GM23338 (cell line): ENCODE measurements at regions not wholly inside any gene's neighbourhood (a gene's known extent, or its start where the extent isn't known, plus 50 kb on each side); places are given as distances from the start of the nearest gene placed in this dataset.

Source experiments
- ATAC-seq: fragments of 200-7000 bp; cut with Tn5 transposase; 3 replicates; pipeline ENCODE4 v1.9.1; 2020
- DNase-seq: peaks from one replicate; pipeline ENCODE4 v3.0.0-alpha.2; 2015; ENCODE audit warnings: low spot score
- H2AFZ ChIP-seq: fragments of 200-600 bp; sonication (generic); 2 replicates; pipeline ENCODE4 v1.8.0; 2016; ENCODE audit warnings: antibody characterized with exemption, mild to moderate bottlenecking, moderate library complexity
- H3F3A ChIP-seq: fragments of 200-600 bp; sonication (generic); replicated peaks from 2 replicates; pipeline ENCODE4 v1.8.0; 2017; ENCODE audit warnings: antibody characterized with exemption, mixed run types, low read depth
- H3K27ac ChIP-seq: fragments of 200-600 bp; sonication (generic); 2 replicates; pipeline ENCODE4 v1.6.1; 2016; ENCODE audit warnings: low read depth
- H3K27me3 ChIP-seq: fragments of 200-600 bp; sonication (generic); 2 replicates; pipeline ENCODE4 v1.8.0; 2016; ENCODE audit warnings: mild to moderate bottlenecking, mixed run types, moderate library complexity; ENCODE audit not compliant: insufficient read depth
- H3K36me3 ChIP-seq: fragments of 200-600 bp; sonication (generic); 2 replicates; pipeline ENCODE4 v1.8.0; 2016; ENCODE audit warnings: mild to moderate bottlenecking; ENCODE audit not compliant: insufficient read depth
- H3K4me1 ChIP-seq: fragments of 200-600 bp; sonication (generic); 2 replicates; pipeline ENCODE4 v1.8.0; 2016; ENCODE audit warnings: mild to moderate bottlenecking, moderate library complexity; ENCODE audit not compliant: insufficient read depth
- H3K4me2 ChIP-seq: fragments of 200-600 bp; sonication (generic); 2 replicates; pipeline ENCODE4 v1.7.1; 2017; ENCODE audit warnings: mixed run types
- H3K4me3 ChIP-seq: fragments of 200-600 bp; sonication (generic); 2 replicates; pipeline ENCODE4 v1.6.1; 2016; ENCODE audit warnings: mixed run types
- H3K79me2 ChIP-seq: fragments of 200-600 bp; sonication (generic); replicated peaks from 2 replicates; pipeline ENCODE4 v1.8.0; 2017; ENCODE audit warnings: mild to moderate bottlenecking; ENCODE audit not compliant: insufficient read depth
- H3K9me2 ChIP-seq: fragments of 200-600 bp; sonication (generic); 2 replicates; pipeline ENCODE4 v1.8.0; 2017; ENCODE audit not compliant: insufficient read depth
- H4K20me1 ChIP-seq: fragments of 200-600 bp; sonication (generic); replicated peaks from 2 replicates; pipeline ENCODE4 v1.8.0; 2017; ENCODE audit warnings: mild to moderate bottlenecking; ENCODE audit not compliant: insufficient read depth
- H3K27ac Mint-ChIP-seq: 2 replicates; pipeline ENCODE4 v1.8.0; 2020; ENCODE audit warnings: inconsistent platforms, mild to moderate bottlenecking, moderate library complexity, mixed read lengths
- H3K27me3 Mint-ChIP-seq: 3 replicates; pipeline ENCODE4 v1.8.0; 2022; ENCODE audit warnings: low read depth, mild to moderate bottlenecking, moderate library complexity, mixed read lengths, inconsistent platforms; ENCODE audit not compliant: insufficient read depth, poor library complexity
- H3K36me3 Mint-ChIP-seq: 3 replicates; pipeline ENCODE4 v1.8.0; 2021; ENCODE audit warnings: low read depth, mild to moderate bottlenecking, inconsistent platforms, moderate library complexity, mixed read lengths
- H3K4me1 Mint-ChIP-seq: 3 replicates; pipeline ENCODE4 v1.8.0; 2020; ENCODE audit warnings: mild to moderate bottlenecking, inconsistent platforms, mixed read lengths
- H3K4me3 Mint-ChIP-seq: 3 replicates; pipeline ENCODE4 v1.8.0; 2021; ENCODE audit warnings: moderate library complexity, mild to moderate bottlenecking, inconsistent platforms, mixed read lengths
- H3K9me3 Mint-ChIP-seq: 3 replicates; pipeline ENCODE4 v1.8.0; 2020; ENCODE audit warnings: moderate library complexity, mild to moderate bottlenecking, inconsistent platforms, mixed read lengths
- JUNB ChIP-seq: IDR thresholded peaks from one replicate; pipeline ENCODE4 v1.6.1; 2016; ENCODE audit warnings: antibody characterized with exemption; ENCODE audit not compliant: unreplicated experiment
- ZNF114 ChIP-seq: fragments of 250-450 bp; sonication (Bioruptor Pico); IDR thresholded peaks from 2 replicates; pipeline ENCODE4 v1.5.0; 2020; ENCODE audit warnings: mild to moderate bottlenecking, moderate library complexity
- ZNF462 ChIP-seq: fragments of 250-450 bp; sonication (Bioruptor Pico); IDR thresholded peaks from 2 replicates; pipeline ENCODE4 v1.5.0; 2020; ENCODE audit warnings: mild to moderate bottlenecking, moderate library complexity

GRCh38 chr15:97902140-97902780 is 58.2 kb upstream of the ARRDC4 start (continued):
- TF ChIP-seq ZNF114 (CRISPR knock-in tag): no peak

DNA sequence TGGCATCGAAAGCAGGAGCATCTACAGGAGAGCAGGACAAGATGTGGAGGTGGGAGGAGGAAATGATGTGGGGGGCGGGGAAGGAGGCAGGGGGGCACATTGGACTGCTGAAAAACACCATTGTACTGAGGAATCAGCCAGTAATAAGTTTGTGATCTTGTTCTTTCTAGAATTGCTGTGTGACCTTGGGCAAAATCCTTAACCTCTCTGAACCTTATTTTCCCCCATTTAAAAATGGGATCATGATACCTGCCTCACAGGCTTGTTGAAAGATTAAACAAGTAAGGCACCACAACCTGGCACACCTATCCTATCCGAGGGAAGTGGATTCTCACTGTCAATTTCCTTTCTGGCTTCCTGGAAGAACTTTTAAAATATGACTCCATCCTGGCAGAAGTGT is 56.9 kb upstream of the ARRDC4 start:
- H3K79me2 ChIP-seq: no peaks in the 10 kb centered on the region
- no peaks in the 10 kb centered on the region for H3K9me2 ChIP-seq
- peaks cover 3% of the 10 kb centered on the region for H3K4me1 ChIP-seq
- no peaks in the 10 kb centered on the region for H3F3A ChIP-seq
- no peaks in the 10 kb centered on the region for H3K36me3 ChIP-seq
- H3K4me3 ChIP-seq: no peak overlapping the region
- no peak for DNase-seq
- no peaks in the 10 kb centered on the region for H3K27me3 ChIP-seq
- peaks cover 3% of the 10 kb centered on the region; the same call in 2 of the 3 replicates for H3K4me1 Mint-ChIP-seq
- H3K4me3 Mint-ChIP-seq: no peak overlapping the region
- no peaks in the 10 kb centered on the region for H3K9me3 Mint-ChIP-seq
- no peaks in the 10 kb centered on the region for H4K20me1 ChIP-seq
- ATAC-seq: no peak
- H3K27ac Mint-ChIP-seq: no peak overlapping the region
- peak overlapping the region; percentile 66 for H3K4me2 ChIP-seq
- no peaks in the 10 kb centered on the region for H3K36me3 Mint-ChIP-seq
- no peak for TF ChIP-seq ZNF462 (CRISPR knock-in tag)
- no peak for TF ChIP-seq JUNB
- H3K27me3 Mint-ChIP-seq: peaks cover 3% of the 10 kb centered on the region
- H2AFZ ChIP-seq: peak overlapping the region; percentile 80; the same call in 1 of the 2 replicates
- H3K27ac ChIP-seq: no peak overlapping the region
